Ascending aorta (tissue), 2 donors: ENCODE measurements at regions not wholly inside any gene's neighbourhood (a gene's known extent, or its start where the extent isn't known, plus 50 kb on each side); places are given as distances from the start of the nearest gene placed in this dataset.

Source experiments
- DNase-seq, 2 donors: peaks; one replicate each; pipeline ENCODE4 v3.0.0-alpha.2; 2019; ENCODE audit warnings: low spot score in 2 of 2
- H3K27ac ChIP-seq, 2 donors: fragments of 200-600 bp; sonication (generic); one replicate each; pipeline ENCODE4 v1.5.1; 2016 to 2017; ENCODE audit warnings: mild to moderate bottlenecking in 1 of 2
- H3K27me3 ChIP-seq: fragments of 200-600 bp; sonication (generic); one replicate; pipeline ENCODE4 v1.5.1; 2017
- H3K36me3 ChIP-seq, 2 donors: fragments of 200-600 bp; sonication (generic); one replicate each; pipeline ENCODE4 v1.5.1; 2016
- H3K4me1 ChIP-seq, 2 donors: fragments of 200-600 bp; sonication (generic); one replicate each; pipeline ENCODE4 v1.5.1; 2016 to 2017; ENCODE audit warnings: mild to moderate bottlenecking in 1 of 2
- H3K4me3 ChIP-seq, 2 donors: fragments of 200-600 bp; sonication (generic); one replicate each; pipeline ENCODE4 v1.5.1; 2016 to 2017; ENCODE audit warnings: mild to moderate bottlenecking in 1 of 2
- H3K9me3 ChIP-seq, 2 donors: fragments of 200-600 bp; sonication (generic); one replicate each; pipeline ENCODE4 v1.5.1; 2016
- CTCF ChIP-seq, 3 experiments: fragments of 200-600 bp in 2 of 3; fragments of 450-650 bp in 1 of 3; sonication (generic) in 2 of 3; IDR thresholded peaks; one replicate each; pipeline ENCODE4 v1.5.1; 2016 to 2019; ENCODE audit warnings: antibody characterized with exemption in 3 of 3, mild to moderate bottlenecking in 1 of 3, moderate library complexity in 1 of 3
- intact Hi-C: fragments of 100-400 bp; cut with DNase I; formaldehyde crosslinking; loops from one replicate; pipeline ENCODE4 v1.15.1; 2023

- Histone ChIP-seq H3K4me1 (no peaks in the 10 kb centered on the region), H3K36me3 (no peaks in the 10 kb centered on the region), H3K27ac (no peak overlapping the region), H3K9me3 (no peaks in the 10 kb centered on the region), H3K4me3 (no peak overlapping the region), H3K27me3 (no peaks in the 10 kb centered on the region)
- no peak for TF ChIP-seq CTCF (IDR thresholded peaks at IDR 0.05)
- intact Hi-C loops: no loop called here
- no peak for DNase-seq
Observed at GRCh38 chr9:105858006-105858690, 163.8 kb downstream of the TMEM38B start.

- no peak for DNase-seq
- intact Hi-C loops: no loop called here
- no peaks in the 10 kb centered on the region for H3K36me3 ChIP-seq
- no peak overlapping the region for H3K4me3 ChIP-seq
- H3K27me3 ChIP-seq: no peaks in the 10 kb centered on the region
- no peaks in the 10 kb centered on the region for H3K9me3 ChIP-seq
- no peak overlapping the region for H3K27ac ChIP-seq
- H3K4me1 ChIP-seq: no peaks in the 10 kb centered on the region
- TF ChIP-seq CTCF (IDR thresholded peaks at IDR 0.05): no peak
Observed at GRCh38 chr9:105858877-105859276, 164.5 kb downstream of the TMEM38B start.

- no peaks in the 10 kb centered on the region for H3K27me3 ChIP-seq
- no peaks in the 10 kb centered on the region for H3K36me3 ChIP-seq
- TF ChIP-seq CTCF (IDR thresholded peaks at IDR 0.05): no peak
- H3K4me1 ChIP-seq: no peaks in the 10 kb centered on the region
- no peak overlapping the region for H3K27ac ChIP-seq
- H3K9me3 ChIP-seq: no peaks in the 10 kb centered on the region
- no peak overlapping the region for H3K4me3 ChIP-seq
- intact Hi-C loops: no loop called here
- DNase-seq: no peak
Observed at GRCh38 chr9:105859428-105860091, 165.2 kb downstream of the TMEM38B start.

- H3K4me3 ChIP-seq: no peak overlapping the region
- no peaks in the 10 kb centered on the region for H3K36me3 ChIP-seq
- DNase-seq: no peak
- no peaks in the 10 kb centered on the region for H3K27me3 ChIP-seq
- H3K27ac ChIP-seq: no peak overlapping the region
- no peak for TF ChIP-seq CTCF (IDR thresholded peaks at IDR 0.05)
- intact Hi-C loops: no loop called here
- no peaks in the 10 kb centered on the region for H3K4me1 ChIP-seq
- no peaks in the 10 kb centered on the region for H3K9me3 ChIP-seq
Observed at GRCh38 chr9:105860516-105860915, 166.2 kb downstream of the TMEM38B start.

GRCh38 chr9:105861972-105862371 lies 167.6 kb downstream of the TMEM38B start:
- no peaks in the 10 kb centered on the region for H3K27me3 ChIP-seq
- no peak for DNase-seq
- H3K9me3 ChIP-seq: no peaks in the 10 kb centered on the region
- intact Hi-C loops: no loop called here
- H3K36me3 ChIP-seq: no peaks in the 10 kb centered on the region
- no peak overlapping the region for H3K4me3 ChIP-seq
- no peaks in the 10 kb centered on the region for H3K4me1 ChIP-seq
- no peak overlapping the region for H3K27ac ChIP-seq
- no peak for TF ChIP-seq CTCF (IDR thresholded peaks at IDR 0.05)
